SU-DHL-6 (cell line): ENCODE measurements at regions not wholly inside any gene's neighbourhood (a gene's known extent, or its start where the extent isn't known, plus 50 kb on each side); places are given as distances from the start of the nearest gene placed in this dataset.

Experiments used
- H2AFZ ChIP-seq: fragments of 200-600 bp; sonication (generic); 2 replicates; pipeline ENCODE4 v1.6.1; 2014; ENCODE audit warnings: low read depth, mild to moderate bottlenecking, moderate library complexity, mixed read lengths, antibody characterized with exemption, low read length; ENCODE audit not compliant: severe bottlenecking
- H3F3A ChIP-seq: fragments of 200-600 bp; shearing (Covaris generic); 2 replicates; pipeline ENCODE4 v1.6.0; 2016; ENCODE audit warnings: antibody characterized with exemption, mild to moderate bottlenecking; ENCODE audit not compliant: insufficient read depth
- H3K27ac ChIP-seq: fragments of 200-600 bp; sonication (generic); 2 replicates; pipeline ENCODE4 v1.5.1; 2016; ENCODE audit warnings: low read depth, mild to moderate bottlenecking, low read length, moderate library complexity, mixed read lengths
- H3K27me3 ChIP-seq: fragments of 200-600 bp; sonication (generic), shearing (Covaris generic); 2 replicates; pipeline ENCODE4 v1.6.0; 2014; ENCODE audit warnings: mild to moderate bottlenecking, low read length
- H3K36me3 ChIP-seq: fragments of 200-600 bp; sonication (generic); 2 replicates; pipeline ENCODE4 v1.6.1; 2014; ENCODE audit warnings: mild to moderate bottlenecking, low read length, mixed read lengths
- H3K4me2 ChIP-seq: fragments of 300-600, 200-600 bp; shearing (Covaris generic), sonication (generic); 2 replicates; pipeline ENCODE4 v1.6.0; 2014; ENCODE audit warnings: low read length, low read depth, mild to moderate bottlenecking; ENCODE audit not compliant: poor library complexity, severe bottlenecking
- H3K4me3 ChIP-seq: fragments of 200-600 bp; sonication (generic); 2 replicates; pipeline ENCODE4 v1.5.1; 2014; ENCODE audit warnings: antibody characterized with exemption, low read length, mild to moderate bottlenecking, mixed read lengths; ENCODE audit not compliant: insufficient read depth, poor library complexity, severe bottlenecking
- H3K79me2 ChIP-seq: fragments of 200-600 bp; sonication (generic); 2 replicates; pipeline ENCODE4 v1.6.1; 2014; ENCODE audit warnings: mild to moderate bottlenecking, low read length, moderate library complexity; ENCODE audit not compliant: insufficient read depth
- H3K9ac ChIP-seq: fragments of 200-600 bp; sonication (generic); 2 replicates; pipeline ENCODE4 v1.7.0; 2014; ENCODE audit warnings: mild to moderate bottlenecking, low read length
- H3K9me2 ChIP-seq: fragments of 200-600 bp; sonication (generic); replicated peaks from 2 replicates; pipeline ENCODE4 v1.6.1; 2014; ENCODE audit warnings: low read length; ENCODE audit not compliant: insufficient read depth
- H3K9me3 ChIP-seq: fragments of 200-600 bp; sonication (generic); 2 replicates; pipeline ENCODE4 v1.6.1; 2014; ENCODE audit warnings: low read length, mixed read lengths; ENCODE audit not compliant: insufficient read depth
- H4K20me1 ChIP-seq: fragments of 200-600 bp; sonication (generic); 2 replicates; pipeline ENCODE4 v1.6.1; 2014; ENCODE audit warnings: low read depth, mild to moderate bottlenecking, antibody characterized with exemption, low read length, moderate library complexity, mixed read lengths
- EZH2phosphoT487 ChIP-seq: fragments of 200-600 bp; sonication (generic), shearing (Covaris generic); conservative IDR thresholded peaks from 2 replicates; pipeline ENCODE4 v1.6.1; 2018; ENCODE audit warnings: mild to moderate bottlenecking, antibody characterized with exemption, low read length, moderate library complexity, mixed read lengths
- TF ChIP-seq, protein P1 (sequence below): fragments of 200-600 bp; sonication (generic); IDR thresholded peaks from one replicate; pipeline ENCODE4 v1.5.1; 2017; ENCODE audit warnings: antibody characterized with exemption, mild to moderate bottlenecking, low read length, moderate library complexity; ENCODE audit not compliant: insufficient read depth, poor library complexity, severe bottlenecking

DNA sequence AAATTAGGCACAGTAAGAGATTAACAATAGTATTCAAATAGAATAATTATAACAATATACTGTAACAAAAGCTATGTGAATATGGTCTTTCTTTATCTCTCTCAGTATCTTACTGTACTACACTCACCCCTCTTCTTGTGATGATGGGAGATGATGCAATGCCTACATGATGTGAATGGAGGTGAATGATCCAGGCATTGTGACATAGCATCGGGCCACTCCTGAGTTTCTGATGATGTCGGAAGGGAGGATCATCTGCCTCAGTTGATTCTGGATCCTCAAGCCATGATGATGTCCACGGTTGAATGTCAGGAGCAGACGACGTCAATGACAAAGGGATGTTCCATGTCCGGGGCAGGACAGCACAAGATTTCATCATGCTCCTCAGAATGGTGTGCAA is 268.3 kb upstream of the MGAT5 start:
- H3K9me2 ChIP-seq, result no peaks in the 10 kb centered on the region; the same call in 1 of the 2 replicates
- TF ChIP-seq EZH2phosphoT487, result no peak
- no peaks in the 10 kb centered on the region; the same call in 1 of the 2 replicates for H3K9me3 ChIP-seq
- H3K36me3 ChIP-seq, result no peaks in the 10 kb centered on the region
- H3F3A ChIP-seq, result no peaks in the 10 kb centered on the region
- H3K9ac ChIP-seq, result no peak overlapping the region
- H4K20me1 ChIP-seq, result no peaks in the 10 kb centered on the region
- no peak overlapping the region for H2AFZ ChIP-seq
- no peak overlapping the region for H3K27ac ChIP-seq
- H3K4me2 ChIP-seq, result no peak overlapping the region
- no peak overlapping the region for H3K4me3 ChIP-seq
- no peaks in the 10 kb centered on the region for H3K27me3 ChIP-seq
- no peaks in the 10 kb centered on the region for H3K79me2 ChIP-seq

- H3K4me3 ChIP-seq, result no peak overlapping the region
- H2AFZ ChIP-seq, result no peak overlapping the region
- H3F3A ChIP-seq, result no peaks in the 10 kb centered on the region
- no peaks in the 10 kb centered on the region for H4K20me1 ChIP-seq
- H3K27me3 ChIP-seq, result no peaks in the 10 kb centered on the region
- H3K9ac ChIP-seq, result no peak overlapping the region
- no peaks in the 10 kb centered on the region for H3K36me3 ChIP-seq
- H3K4me2 ChIP-seq, result no peak overlapping the region
- no peaks in the 10 kb centered on the region; the same call in 1 of the 2 replicates for H3K9me3 ChIP-seq
- TF ChIP-seq, protein P1, sequence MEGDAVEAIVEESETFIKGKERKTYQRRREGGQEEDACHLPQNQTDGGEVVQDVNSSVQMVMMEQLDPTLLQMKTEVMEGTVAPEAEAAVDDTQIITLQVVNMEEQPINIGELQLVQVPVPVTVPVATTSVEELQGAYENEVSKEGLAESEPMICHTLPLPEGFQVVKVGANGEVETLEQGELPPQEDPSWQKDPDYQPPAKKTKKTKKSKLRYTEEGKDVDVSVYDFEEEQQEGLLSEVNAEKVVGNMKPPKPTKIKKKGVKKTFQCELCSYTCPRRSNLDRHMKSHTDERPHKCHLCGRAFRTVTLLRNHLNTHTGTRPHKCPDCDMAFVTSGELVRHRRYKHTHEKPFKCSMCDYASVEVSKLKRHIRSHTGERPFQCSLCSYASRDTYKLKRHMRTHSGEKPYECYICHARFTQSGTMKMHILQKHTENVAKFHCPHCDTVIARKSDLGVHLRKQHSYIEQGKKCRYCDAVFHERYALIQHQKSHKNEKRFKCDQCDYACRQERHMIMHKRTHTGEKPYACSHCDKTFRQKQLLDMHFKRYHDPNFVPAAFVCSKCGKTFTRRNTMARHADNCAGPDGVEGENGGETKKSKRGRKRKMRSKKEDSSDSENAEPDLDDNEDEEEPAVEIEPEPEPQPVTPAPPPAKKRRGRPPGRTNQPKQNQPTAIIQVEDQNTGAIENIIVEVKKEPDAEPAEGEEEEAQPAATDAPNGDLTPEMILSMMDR, result no peak
- TF ChIP-seq EZH2phosphoT487, result no peak
- no peaks in the 10 kb centered on the region for H3K79me2 ChIP-seq
- H3K27ac ChIP-seq, result no peak overlapping the region
- no peaks in the 10 kb centered on the region; the same call in 1 of the 2 replicates for H3K9me2 ChIP-seq
These were observed 267.6 kb upstream of the MGAT5 start for GRCh38 chr2:133986081-133986837.

- Histone ChIP-seq H3F3A (no peaks in the 10 kb centered on the region), H3K4me3 (no peak overlapping the region), H4K20me1 (no peaks in the 10 kb centered on the region), H3K9me2 (no peaks in the 10 kb centered on the region; the same call in 1 of the 2 replicates), H3K27ac (no peak overlapping the region), H3K9me3 (no peaks in the 10 kb centered on the region; the same call in 1 of the 2 replicates), H3K4me2 (no peak overlapping the region), H3K79me2 (no peaks in the 10 kb centered on the region), H2AFZ (no peak overlapping the region), H3K27me3 (no peaks in the 10 kb centered on the region), H3K36me3 (no peaks in the 10 kb centered on the region), H3K9ac (no peak overlapping the region)
- no peak for TF ChIP-seq EZH2phosphoT487
- TF ChIP-seq, protein P1, result no peak
These were observed 266.7 kb upstream of the MGAT5 start for GRCh38 chr2:133986881-133987795.
